RWPE2 (cell line): ENCODE measurements at regions not wholly inside any gene's neighbourhood (a gene's known extent, or its start where the extent isn't known, plus 50 kb on each side); places are given as distances from the start of the nearest gene placed in this dataset.

Experiments used
- ATAC-seq: fragments of 200-7000 bp; cut with Tn5 transposase; 3 replicates; pipeline ENCODE4 v1.9.1; 2021; ENCODE audit warnings: low read depth
- DNase-seq: peaks from one replicate; pipeline ENCODE4 v3.0.0-alpha.2; 2020; ENCODE audit warnings: low spot score
- H3K27ac ChIP-seq: fragments of 450-650 bp; 2 replicates; pipeline ENCODE4 v1.5.1; 2017; ENCODE audit warnings: mild to moderate bottlenecking; ENCODE audit not compliant: poor library complexity, severe bottlenecking
- H3K27me3 ChIP-seq: fragments of 250-450 bp; sonication (Bioruptor Pico); 2 replicates; pipeline ENCODE4 v1.5.1; 2021; ENCODE audit warnings: mild to moderate bottlenecking, moderate library complexity; ENCODE audit not compliant: insufficient read depth, poor library complexity, severe bottlenecking
- H3K36me3 ChIP-seq: fragments of 250-450 bp; sonication (Bioruptor Pico); 2 replicates; pipeline ENCODE4 v1.5.1; 2020; ENCODE audit warnings: low read depth, mild to moderate bottlenecking, moderate library complexity
- H3K4me1 ChIP-seq: fragments of 250-450 bp; sonication (Bioruptor Pico); 2 replicates; pipeline ENCODE4 v1.5.1; 2021; ENCODE audit warnings: mild to moderate bottlenecking, moderate library complexity; ENCODE audit not compliant: insufficient read depth, poor library complexity, severe bottlenecking
- H3K4me3 ChIP-seq: fragments of 250-450 bp; sonication (Bioruptor Pico); 2 replicates; pipeline ENCODE4 v1.5.1; 2021; ENCODE audit warnings: mild to moderate bottlenecking, moderate library complexity; ENCODE audit not compliant: severe bottlenecking
- H3K9me3 ChIP-seq: fragments of 250-450 bp; sonication (Bioruptor Pico); 2 replicates; pipeline ENCODE4 v1.5.1; 2021; ENCODE audit warnings: mild to moderate bottlenecking, moderate library complexity; ENCODE audit not compliant: severe bottlenecking
- CTCF ChIP-seq: fragments of 450-650 bp; IDR thresholded peaks from one replicate; pipeline ENCODE4 v1.5.1; 2017; ENCODE audit warnings: mild to moderate bottlenecking, moderate library complexity; ENCODE audit not compliant: poor library complexity, severe bottlenecking

GRCh38 chr3:170797685-170798084, 72.3 kb downstream of the RPL22L1 start:
- Histone ChIP-seq H3K9me3 (no peaks in the 10 kb centered on the region), H3K4me1 (peaks cover 6% of the 10 kb centered on the region), H3K4me3 (no peak overlapping the region), H3K27me3 (no peaks in the 10 kb centered on the region), H3K36me3 (no peaks in the 10 kb centered on the region), H3K27ac (no peak overlapping the region)
- no peak for TF ChIP-seq CTCF
- DNase-seq = no peak
- no peak for ATAC-seq

DNA sequence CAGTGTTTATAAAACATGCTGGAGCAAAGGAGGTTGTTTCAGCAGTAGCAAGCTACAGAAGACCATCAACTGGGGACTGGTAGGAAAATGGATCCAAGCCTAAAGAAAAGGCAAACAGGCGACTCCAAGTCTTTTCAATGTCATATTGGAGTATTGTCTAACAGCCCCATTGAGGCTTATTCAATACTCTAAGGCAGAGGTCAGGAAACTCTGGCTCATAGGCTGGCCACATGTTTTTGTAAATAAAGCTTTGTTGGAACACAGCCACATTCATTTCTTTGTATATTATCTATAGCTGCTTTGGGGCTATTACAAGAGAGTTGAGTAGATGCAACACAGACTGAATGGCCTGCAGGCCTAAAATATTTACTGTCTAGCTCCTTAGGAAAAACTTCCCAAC, 77.5 kb downstream of the RPL22L1 start:
- no peak for DNase-seq
- ATAC-seq = no peak
- Histone ChIP-seq H3K4me1 (no peaks in the 10 kb centered on the region), H3K27ac (no peak overlapping the region), H3K9me3 (no peaks in the 10 kb centered on the region), H3K27me3 (no peaks in the 10 kb centered on the region), H3K36me3 (no peaks in the 10 kb centered on the region), H3K4me3 (no peak overlapping the region)
- no peak for TF ChIP-seq CTCF

DNA sequence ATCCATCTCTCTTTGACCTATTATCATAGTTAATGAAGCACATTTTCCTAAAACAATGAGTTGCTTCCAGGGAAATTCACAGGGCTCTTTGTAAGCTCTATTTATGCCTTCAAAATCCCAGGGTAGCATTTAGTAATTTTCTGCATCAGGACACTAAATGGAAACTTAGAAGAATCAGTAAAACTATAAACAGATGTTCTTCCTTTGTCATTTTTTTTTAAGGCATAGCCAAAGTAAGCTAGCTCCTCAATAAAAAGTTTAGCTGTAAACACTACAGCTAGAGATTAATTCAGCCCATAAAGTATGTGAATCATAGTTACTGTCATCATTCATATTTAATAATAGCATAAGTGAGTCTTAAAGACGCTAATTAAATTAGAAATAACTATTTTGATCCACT, 79.3 kb downstream of the RPL22L1 start:
- DNase-seq (no peak), ATAC-seq (no peak)
- Histone ChIP-seq H3K4me1 (no peaks in the 10 kb centered on the region), H3K27ac (no peak overlapping the region), H3K4me3 (no peak overlapping the region), H3K36me3 (no peaks in the 10 kb centered on the region), H3K9me3 (no peaks in the 10 kb centered on the region), H3K27me3 (no peaks in the 10 kb centered on the region)
- no peak for TF ChIP-seq CTCF

GRCh38 chr3:170787464-170787863, 82.5 kb downstream of the RPL22L1 start:
- H3K27me3 ChIP-seq = no peaks in the 10 kb centered on the region
- no peak for TF ChIP-seq CTCF
- H3K9me3 ChIP-seq = no peaks in the 10 kb centered on the region
- ATAC-seq (no peak), DNase-seq (no peak)
- no peaks in the 10 kb centered on the region for H3K36me3 ChIP-seq
- H3K4me3 ChIP-seq = no peak overlapping the region
- H3K27ac ChIP-seq = no peak overlapping the region
- H3K4me1 ChIP-seq = no peaks in the 10 kb centered on the region

DNA sequence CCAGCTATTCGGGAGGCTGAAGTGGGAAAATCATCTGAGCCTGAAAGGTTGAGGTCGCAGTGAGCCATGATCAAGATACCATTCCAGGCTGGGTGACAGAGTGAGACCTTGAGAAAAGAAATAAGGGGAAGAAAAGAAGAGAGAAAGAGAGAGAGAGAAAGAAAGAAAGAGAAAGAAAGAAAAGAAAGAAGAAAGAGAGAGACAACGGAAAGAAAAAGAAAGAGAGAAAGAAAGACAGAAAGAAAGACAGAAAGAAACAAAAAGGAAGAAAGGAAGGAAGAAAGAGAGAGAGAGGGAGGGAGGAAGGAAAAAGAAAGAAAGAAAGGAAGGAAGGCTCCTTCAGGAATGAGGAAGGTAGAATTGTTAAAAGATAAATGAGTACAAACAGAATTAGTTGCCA, 84.5 kb downstream of the RPL22L1 start:
- ATAC-seq (no peak), DNase-seq (no peak)
- H3K27me3 ChIP-seq = no peaks in the 10 kb centered on the region
- H3K36me3 ChIP-seq = no peaks in the 10 kb centered on the region
- H3K9me3 ChIP-seq = no peaks in the 10 kb centered on the region
- no peak overlapping the region for H3K27ac ChIP-seq
- no peaks in the 10 kb centered on the region for H3K4me1 ChIP-seq
- H3K4me3 ChIP-seq = no peak overlapping the region
- no peak for TF ChIP-seq CTCF
